Left lobe of liver (tissue), 2 donors: ENCODE measurements at regions not wholly inside any gene's neighbourhood (a gene's known extent, or its start where the extent isn't known, plus 50 kb on each side); places are given as distances from the start of the nearest gene placed in this dataset.
"Not testable (repeated sequence)": the region's sequence is repeated elsewhere in the genome, so short reads cannot be mapped to it uniquely, and the experiment has no call there.

ENCODE experiments used
- ATAC-seq: fragments of 200-7000 bp; cut with Tn5 transposase; one replicate; pipeline ENCODE4 v1.9.1; 2020; ENCODE audit warnings: mild to moderate bottlenecking, moderate library complexity
- DNase-seq: peaks from one replicate; pipeline ENCODE4 v3.0.0-alpha.2; 2020; ENCODE audit warnings: low spot score
- donor health status: DM: no; HTN: no; CAD: no; lungs with moderate emphysema.
- donor health status: DM: no; HTN: yes; CAD: no.

DNA sequence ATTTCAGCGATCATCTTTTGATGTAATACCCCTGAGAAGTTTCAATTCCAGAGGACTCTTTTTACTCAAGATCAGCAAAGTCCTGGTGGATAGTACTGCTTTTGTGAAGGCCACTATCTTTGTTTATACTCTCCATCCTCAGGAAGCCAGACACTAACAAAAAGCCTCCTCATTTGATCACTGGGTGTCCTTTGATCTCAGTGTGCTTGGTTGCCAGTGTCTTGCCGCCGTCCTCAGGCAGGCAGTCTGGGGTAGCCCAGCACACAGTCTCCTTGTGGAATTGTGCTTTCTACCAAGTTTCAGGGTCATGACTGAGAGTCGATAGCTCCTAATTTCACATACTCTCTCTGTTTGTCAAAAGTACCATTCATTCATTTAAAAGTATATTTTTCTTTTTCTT is 762.2 kb downstream of the EFNB2 start:
- DNase-seq (no peak), ATAC-seq (no peak)

GRCh38 chr13:105764486-105764885 is 771.0 kb downstream of the EFNB2 start:
- DNase-seq (no peak), ATAC-seq (no peak)

DNA sequence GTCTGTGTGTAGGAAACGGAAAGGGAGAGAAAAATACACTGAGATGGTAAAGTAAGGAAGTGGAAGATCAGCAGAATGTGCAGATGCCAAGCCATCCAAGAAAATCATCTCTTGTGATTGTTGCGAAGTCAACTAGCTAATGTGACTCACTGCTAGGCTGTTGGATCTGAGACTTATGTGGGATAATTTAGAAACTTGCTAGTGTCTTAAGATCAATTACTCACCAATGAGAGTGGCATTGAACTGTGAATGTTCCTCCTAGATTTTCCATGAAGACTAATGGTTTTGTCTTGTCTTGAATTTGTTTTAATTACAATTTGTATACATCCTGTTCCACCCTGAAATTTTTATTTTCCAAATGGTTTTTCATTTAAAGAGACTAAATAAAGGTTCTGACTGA is 771.6 kb downstream of the EFNB2 start:
- ATAC-seq (no peak), DNase-seq (no peak)

DNA sequence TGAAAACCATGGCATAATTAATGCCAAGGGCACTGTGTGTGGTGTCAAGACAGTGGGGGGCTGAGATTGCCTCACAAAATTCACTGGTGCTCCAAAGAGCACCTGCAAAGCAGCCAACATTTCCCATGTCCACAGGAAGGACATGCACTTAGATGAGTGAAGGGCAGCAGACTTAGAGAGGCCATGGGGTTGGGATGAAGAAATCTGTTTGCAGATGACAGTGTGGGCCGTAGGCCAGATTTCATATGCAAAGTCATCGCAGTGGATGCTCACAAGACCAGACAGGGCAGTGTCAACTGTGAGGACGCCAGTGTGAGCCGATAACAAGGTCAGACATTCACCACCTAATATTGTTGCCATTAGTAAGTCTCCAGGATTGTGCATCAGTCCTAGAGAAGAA is 773.4 kb downstream of the EFNB2 start:
- ATAC-seq (peak; percentile 57), DNase-seq (no peak)

DNA sequence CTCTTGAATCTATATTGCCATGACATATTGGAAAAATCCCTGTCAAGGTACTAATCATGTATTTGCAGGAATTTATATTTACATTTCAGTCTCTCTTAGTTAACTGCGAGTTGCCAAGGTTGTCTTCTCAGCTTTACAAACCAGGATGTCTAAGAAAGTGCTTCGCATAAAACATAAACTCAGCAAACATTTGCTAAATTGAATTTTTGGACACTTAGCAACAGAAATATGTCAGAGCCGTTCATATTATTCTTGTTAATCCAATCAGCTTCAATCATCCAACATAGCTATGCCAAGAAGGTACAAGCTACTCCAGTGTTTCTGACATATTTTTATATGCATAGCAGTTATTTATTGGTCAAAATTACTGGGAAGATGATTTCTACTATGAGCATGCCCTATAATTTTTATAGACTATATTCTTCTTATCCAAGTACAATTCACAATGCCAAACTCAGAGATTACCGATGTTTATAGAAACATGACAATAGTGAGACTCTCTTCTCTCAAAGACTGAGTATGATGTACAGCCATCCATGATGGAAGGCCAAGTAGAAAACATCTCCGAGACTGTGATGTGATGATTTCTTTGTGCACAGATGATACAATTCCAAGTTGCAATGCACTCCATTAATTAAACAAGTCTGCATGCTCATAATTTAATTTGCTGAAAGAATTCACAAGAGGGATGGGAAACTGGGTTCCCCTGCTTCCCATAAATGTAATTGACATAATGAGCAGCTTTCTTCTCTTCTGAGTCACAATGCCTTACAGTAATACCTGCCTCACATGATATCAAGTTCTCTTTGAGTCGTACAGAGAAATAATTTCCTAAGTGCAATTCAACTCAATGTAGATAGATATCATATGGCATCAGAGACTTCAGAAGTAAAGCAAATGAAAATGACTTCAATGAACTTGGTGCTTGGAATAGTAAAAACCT is 776.3 kb downstream of the EFNB2 start:
- no peak for ATAC-seq
- DNase-seq, result no peak

GRCh38 chr13:105740739-105741138 is 794.7 kb downstream of the EFNB2 start:
- no peak for DNase-seq
- no peak for ATAC-seq

DNA sequence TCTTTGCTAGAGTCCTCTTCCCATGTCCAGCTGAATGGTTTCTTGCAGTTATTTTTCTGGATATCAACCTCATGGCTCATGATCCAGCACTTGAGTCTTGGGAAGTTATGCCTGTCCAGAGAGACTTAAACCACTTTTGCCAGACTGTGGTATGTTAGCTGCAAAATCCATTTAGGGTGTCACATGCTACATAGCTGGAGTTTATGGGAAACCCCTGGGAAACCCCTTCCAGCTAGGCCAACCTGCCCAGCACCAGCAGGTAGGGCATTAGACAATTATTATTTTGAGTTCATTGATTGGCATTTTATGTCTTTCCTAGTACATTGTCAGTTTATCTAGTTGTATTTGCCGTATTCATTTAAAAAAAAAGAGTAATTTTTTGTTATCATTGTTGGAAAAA is 797.8 kb downstream of the EFNB2 start:
- no peak for DNase-seq
- no peak for ATAC-seq

DNA sequence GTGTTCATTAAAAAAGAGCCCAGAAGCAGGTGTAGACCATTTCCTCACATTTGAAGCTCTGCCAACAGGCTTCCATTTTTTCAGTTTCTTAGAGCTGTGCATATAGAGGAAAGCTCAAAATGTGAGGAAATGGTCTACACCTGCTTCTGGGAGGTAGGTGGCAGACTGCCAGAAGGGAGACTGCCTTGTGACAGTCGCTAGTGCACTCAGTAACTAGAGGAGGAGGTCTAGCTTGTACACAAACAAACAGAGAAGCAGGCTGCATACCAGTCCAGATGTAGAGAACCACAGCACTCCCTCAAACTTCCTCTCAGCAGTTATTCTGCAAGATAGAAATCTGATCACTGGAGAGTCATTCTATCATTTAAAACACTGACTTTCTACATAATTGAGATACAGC is 800.2 kb downstream of the EFNB2 start:
- ATAC-seq (no peak), DNase-seq (no peak)

DNA sequence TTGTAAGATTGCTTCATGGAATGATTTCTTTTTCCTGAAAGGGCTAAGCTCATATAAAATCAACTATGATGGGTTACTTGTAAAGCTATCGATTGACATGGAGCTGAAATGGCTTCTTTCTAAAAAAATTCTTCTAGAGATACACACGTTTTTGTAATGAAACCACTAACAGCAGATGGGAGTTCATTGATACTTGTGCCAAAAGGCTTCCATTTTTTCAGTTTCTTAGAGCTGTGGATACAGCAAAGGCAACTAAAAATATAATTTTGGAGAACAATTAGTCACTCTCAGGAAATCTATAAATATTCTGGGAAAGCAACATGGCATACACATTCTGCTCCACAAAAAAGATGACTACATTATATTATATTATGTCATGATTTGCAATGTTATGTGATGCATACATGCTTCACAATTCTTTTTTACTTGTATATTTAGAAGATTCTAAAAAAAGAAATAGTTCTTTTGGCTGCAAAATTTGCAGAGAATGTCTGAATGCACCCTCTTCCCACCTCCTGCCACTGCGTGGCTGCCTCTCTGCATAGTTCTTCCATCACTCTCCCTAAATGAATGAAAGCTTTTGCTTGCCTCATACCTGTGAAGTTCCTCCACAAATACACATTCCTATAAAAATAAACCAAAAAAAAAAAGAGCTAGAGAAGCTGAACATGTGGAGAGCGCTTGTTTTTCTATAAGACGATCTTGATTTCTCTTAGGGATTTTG is 802.5 kb downstream of the EFNB2 start:
- ATAC-seq, result no peak
- DNase-seq, result no peak

DNA sequence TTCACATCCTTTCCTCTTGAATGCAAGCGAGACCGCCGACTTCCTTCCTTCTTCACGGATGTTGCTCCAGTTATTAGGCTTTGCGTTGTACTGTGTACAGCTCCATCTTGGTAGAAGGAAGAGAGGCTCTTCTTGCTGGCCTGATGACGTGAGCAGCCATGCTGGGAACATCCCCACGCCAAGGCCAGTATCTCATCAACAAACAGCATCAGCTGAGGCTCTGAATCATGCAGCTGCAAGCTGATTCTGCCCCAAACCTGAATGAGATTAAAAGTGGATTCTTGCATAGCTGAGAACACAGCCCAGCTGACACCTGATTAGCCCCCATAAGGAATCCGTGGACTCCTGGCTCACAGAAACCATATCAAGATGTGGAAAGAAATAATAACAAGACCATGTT is 809.6 kb downstream of the EFNB2 start:
- no peak for DNase-seq
- no peak for ATAC-seq

GRCh38 chr13:105721016-105721415 is 814.4 kb downstream of the EFNB2 start:
- ATAC-seq (no peak), DNase-seq (no peak)

DNA sequence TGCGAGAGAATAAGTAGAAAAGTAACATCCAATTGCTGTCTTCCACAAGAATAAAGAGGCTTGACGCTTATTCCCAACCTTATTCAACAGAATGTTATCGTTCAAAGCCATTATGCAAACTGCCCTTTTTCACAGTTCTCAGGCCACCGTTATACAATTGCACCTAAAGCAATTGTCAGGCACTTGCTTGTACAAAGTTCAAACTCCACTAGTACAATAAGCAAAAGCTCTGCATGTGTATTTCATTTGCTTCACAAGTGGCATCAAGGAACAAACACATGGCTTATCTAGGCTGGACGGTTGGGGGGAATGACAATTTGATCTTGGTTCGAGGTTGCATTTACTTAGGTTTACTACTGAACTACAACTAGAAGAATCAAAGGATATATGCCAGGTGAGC is 815.6 kb downstream of the EFNB2 start:
- no peak for ATAC-seq
- no peak for DNase-seq

- ATAC-seq (no peak), DNase-seq (no peak)
Measured at GRCh38 chr13:105709181-105709580, 826.3 kb downstream of the EFNB2 start.

DNA sequence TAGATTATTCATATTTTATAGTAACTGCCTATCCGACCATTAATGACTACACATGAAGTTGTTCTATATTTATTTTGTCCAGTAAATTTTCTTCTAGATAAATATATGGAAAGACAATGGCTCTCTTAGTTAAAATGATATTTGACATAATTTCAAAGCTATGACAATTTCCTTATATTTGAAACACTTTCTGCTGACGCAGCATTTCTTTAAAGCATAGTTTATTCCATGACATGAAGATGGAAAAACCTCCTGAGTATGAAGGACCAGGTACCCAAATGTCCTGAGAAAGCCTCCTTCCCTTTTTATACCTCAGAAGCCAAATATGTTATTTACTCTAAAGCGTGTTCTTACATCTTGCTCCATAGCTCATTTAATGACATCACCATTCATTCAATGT is 831.6 kb downstream of the EFNB2 start:
- no peak for ATAC-seq
- DNase-seq, result no peak

DNA sequence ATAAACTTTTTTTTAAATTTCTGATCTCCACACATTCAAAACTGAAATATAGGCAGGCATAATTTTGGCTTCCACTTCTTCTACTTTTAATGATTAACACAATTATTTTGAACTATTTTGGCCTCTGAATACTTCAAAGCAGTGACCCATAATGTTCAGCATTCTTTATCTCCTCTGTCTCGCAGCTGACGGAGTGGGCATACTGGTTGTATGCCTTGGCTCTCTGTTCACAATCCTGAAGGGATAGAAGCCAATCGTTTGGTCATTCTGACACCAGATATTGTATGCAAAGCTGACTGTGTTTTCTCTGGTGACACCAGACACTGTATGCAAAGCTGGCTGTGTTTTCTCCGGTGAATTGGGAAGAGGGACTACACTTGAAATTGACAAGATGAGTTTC is 833.0 kb downstream of the EFNB2 start:
- DNase-seq (no peak), ATAC-seq (no peak)

GRCh38 chr13:105692769-105693168 is 842.7 kb downstream of the EFNB2 start:
- ATAC-seq, result no peak
- DNase-seq, result no peak

DNA sequence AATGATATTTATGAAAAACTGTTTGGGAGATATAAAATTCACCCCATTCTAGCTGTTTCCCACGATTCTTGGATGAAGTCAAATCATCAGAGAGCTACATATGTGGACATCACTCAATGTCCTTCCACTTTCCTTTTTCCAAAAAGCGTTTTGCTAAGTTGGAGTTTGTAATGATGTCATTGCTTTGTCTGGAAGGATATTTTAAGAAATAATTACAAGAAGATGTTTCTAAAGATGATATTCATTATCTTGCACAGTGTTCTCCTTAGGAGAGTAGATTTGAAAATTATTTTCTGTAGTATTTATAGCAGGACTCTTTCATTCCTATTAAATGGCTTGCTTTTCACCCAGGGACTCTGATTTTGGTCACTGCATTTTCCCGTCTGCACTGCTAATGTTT is 851.2 kb downstream of the EFNB2 start:
- no peak for ATAC-seq

GRCh38 chr13:105679838-105680237 is 855.6 kb downstream of the EFNB2 start:
- DNase-seq (no peak), ATAC-seq (no peak)

More for the DNA sequence above, 851.2 kb downstream of the EFNB2 start:
- no peak for DNase-seq

DNA sequence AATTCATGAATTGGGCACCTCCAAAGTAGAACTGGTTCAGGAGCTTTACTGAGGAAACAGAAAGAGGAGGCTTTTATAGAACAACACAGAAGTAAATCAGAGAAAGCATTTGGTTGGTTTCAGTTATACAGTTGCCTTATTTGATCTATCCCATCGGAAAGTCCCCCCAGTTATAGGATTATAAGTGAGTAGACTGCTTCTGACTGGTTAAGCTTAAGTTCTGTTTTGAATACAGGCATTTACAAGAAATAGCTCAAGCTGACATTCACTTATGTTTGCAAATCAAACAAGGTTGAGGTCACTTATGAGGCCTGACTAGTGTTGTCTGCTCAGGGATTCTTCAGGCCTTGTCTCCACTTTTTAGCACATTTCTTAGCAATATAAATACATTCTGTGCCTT is 857.4 kb downstream of the EFNB2 start:
- DNase-seq, result no peak
- no peak for ATAC-seq

- no peak for DNase-seq
- ATAC-seq, result no peak
Measured at GRCh38 chr13:105672881-105673280, 862.6 kb downstream of the EFNB2 start.

DNA sequence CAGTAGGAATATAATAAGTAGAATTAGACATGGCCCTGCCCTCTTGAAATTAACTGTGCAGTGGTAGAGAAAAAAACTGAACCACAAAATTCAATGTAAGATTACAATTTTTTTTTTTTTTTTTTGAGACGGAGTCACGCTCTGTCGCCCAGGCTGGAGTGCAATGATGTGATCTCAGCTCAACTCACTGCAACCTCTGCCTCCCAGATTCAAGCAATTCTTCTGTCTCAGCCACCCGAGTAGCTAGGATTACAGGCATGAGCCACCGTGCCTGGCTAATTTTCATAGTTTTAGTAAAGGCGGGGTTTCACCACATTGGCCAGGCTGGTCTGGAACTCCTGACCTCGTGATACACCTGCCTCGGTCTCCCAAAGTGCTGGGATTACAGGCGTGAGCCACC is 864.3 kb downstream of the EFNB2 start:
- not testable (repeated sequence) for DNase-seq, ATAC-seq
